HUES64 (cell line): ENCODE measurements at regions not wholly inside any gene's neighbourhood (a gene's known extent, or its start where the extent isn't known, plus 50 kb on each side); places are given as distances from the start of the nearest gene placed in this dataset.

Source experiments
- H3K27ac ChIP-seq: 2 replicates; pipeline ENCODE4 v1.7.0; 2013; ENCODE audit warnings: low read depth, low read length, inconsistent platforms
- H3K27me3 ChIP-seq: 2 replicates; pipeline ENCODE4 v1.6.1; 2013; ENCODE audit warnings: mild to moderate bottlenecking, low read length; ENCODE audit not compliant: insufficient read depth
- H3K36me3 ChIP-seq: 2 replicates; pipeline ENCODE4 v1.6.1; 2013; ENCODE audit warnings: mild to moderate bottlenecking, low read length; ENCODE audit not compliant: insufficient read depth
- H3K4me1 ChIP-seq: 2 replicates; pipeline ENCODE4 v1.6.1; 2013; ENCODE audit warnings: mild to moderate bottlenecking, low read length, moderate library complexity; ENCODE audit not compliant: insufficient read depth
- H3K4me3 ChIP-seq: 2 replicates; pipeline ENCODE4 v1.5.1; 2013; ENCODE audit warnings: mild to moderate bottlenecking, low read length, moderate library complexity
- H3K9ac ChIP-seq: 2 replicates; pipeline ENCODE4 v1.6.1; 2013; ENCODE audit warnings: mild to moderate bottlenecking, low read depth, low read length
- H3K9me3 ChIP-seq: 2 replicates; pipeline ENCODE4 v1.6.1; 2013; ENCODE audit warnings: low read depth, low read length; ENCODE audit not compliant: insufficient read depth
- WGBS: fragments of 150-250, 120-280 bp; methylation state at CpG from one replicate; pipeline ENCODE4 v1.1.7; 2013; ENCODE audit warnings: missing lambda C conversion rate; 5-methylcytosine and 5-hydroxymethylcytosine counted together

GRCh38 chr2:187136646-187137045 lies 287.7 kb upstream of the ZSWIM2 start:
- no peak overlapping the region for H3K9ac ChIP-seq
- no peaks in the 10 kb centered on the region for H3K36me3 ChIP-seq
- WGBS, result 98% methylated on average over 3 of the region's 3 CpGs
- no peak overlapping the region for H3K27ac ChIP-seq
- no peak overlapping the region for H3K4me3 ChIP-seq
- 0 out of 2 replicates have a peak, but pooled peaks cover 3% of the 10 kb centered on the region for H3K9me3 ChIP-seq
- H3K4me1 ChIP-seq, result no peaks in the 10 kb centered on the region
- no peaks in the 10 kb centered on the region for H3K27me3 ChIP-seq

GRCh38 chr2:187134306-187134705 lies 285.3 kb upstream of the ZSWIM2 start:
- no peak overlapping the region for H3K4me3 ChIP-seq
- H3K36me3 ChIP-seq, result no peaks in the 10 kb centered on the region
- no peak overlapping the region for H3K27ac ChIP-seq
- H3K9me3 ChIP-seq, result 0 out of 2 replicates have a peak, but pooled peaks cover under 1% of the 10 kb centered on the region
- H3K4me1 ChIP-seq, result 0 out of 2 replicates have a peak, but pooled peaks cover 5% of the 10 kb centered on the region
- no peak overlapping the region for H3K9ac ChIP-seq
- no peaks in the 10 kb centered on the region for H3K27me3 ChIP-seq

- WGBS, result 97% methylated on average over 1 of the region's 1 CpG
- Histone ChIP-seq H3K4me1 (0 out of 2 replicates have a peak, but pooled peaks cover 5% of the 10 kb centered on the region), H3K9me3 (no peaks in the 10 kb centered on the region), H3K36me3 (no peaks in the 10 kb centered on the region), H3K9ac (no peak overlapping the region), H3K4me3 (no peak overlapping the region), H3K27me3 (no peaks in the 10 kb centered on the region), H3K27ac (no peak overlapping the region)
These were observed 280.9 kb upstream of the ZSWIM2 start for GRCh38 chr2:187129868-187130267.

- H3K36me3 ChIP-seq, result no peaks in the 10 kb centered on the region
- H3K27ac ChIP-seq, result no peak overlapping the region
- no peak overlapping the region for H3K4me3 ChIP-seq
- H3K4me1 ChIP-seq, result 0 out of 2 replicates have a peak, but pooled peaks cover 5% of the 10 kb centered on the region
- no peaks in the 10 kb centered on the region for H3K27me3 ChIP-seq
- no peaks in the 10 kb centered on the region for H3K9me3 ChIP-seq
- H3K9ac ChIP-seq, result no peak overlapping the region
These were observed 280.3 kb upstream of the ZSWIM2 start for GRCh38 chr2:187129306-187129705.

GRCh38 chr2:187126247-187127005 lies 277.5 kb upstream of the ZSWIM2 start:
- H3K27me3 ChIP-seq, result no peaks in the 10 kb centered on the region
- no peaks in the 10 kb centered on the region for H3K9me3 ChIP-seq
- H3K9ac ChIP-seq, result no peak overlapping the region
- no peak overlapping the region for H3K27ac ChIP-seq
- no peaks in the 10 kb centered on the region for H3K36me3 ChIP-seq
- WGBS, result 78% methylated on average over 3 of the region's 5 CpGs
- no peak overlapping the region for H3K4me3 ChIP-seq
- 0 out of 2 replicates have a peak, but pooled peaks cover 5% of the 10 kb centered on the region for H3K4me1 ChIP-seq

- Histone ChIP-seq H3K4me1 (no peaks in the 10 kb centered on the region), H3K4me3 (no peak overlapping the region), H3K36me3 (no peaks in the 10 kb centered on the region), H3K27me3 (no peaks in the 10 kb centered on the region), H3K9ac (no peak overlapping the region), H3K9me3 (no peaks in the 10 kb centered on the region), H3K27ac (no peak overlapping the region)
These were observed 276.3 kb upstream of the ZSWIM2 start for GRCh38 chr2:187125318-187125717.

GRCh38 chr2:187124529-187124928 lies 275.6 kb upstream of the ZSWIM2 start:
- Histone ChIP-seq H3K27me3 (no peaks in the 10 kb centered on the region), H3K4me3 (no peak overlapping the region), H3K9ac (no peak overlapping the region), H3K9me3 (no peaks in the 10 kb centered on the region), H3K27ac (no peak overlapping the region), H3K4me1 (no peaks in the 10 kb centered on the region), H3K36me3 (no peaks in the 10 kb centered on the region)
- 90% methylated on average over 3 of the region's 3 CpGs for WGBS

- H3K9ac ChIP-seq, result no peak overlapping the region
These were observed 269.5 kb upstream of the ZSWIM2 start for GRCh38 chr2:187118331-187119099.

GRCh38 chr2:187117483-187117882 lies 268.5 kb upstream of the ZSWIM2 start:
- Histone ChIP-seq H3K9me3 (no peaks in the 10 kb centered on the region), H3K4me1 (0 out of 2 replicates have a peak, but pooled peaks cover 4% of the 10 kb centered on the region), H3K9ac (no peak overlapping the region), H3K4me3 (no peak overlapping the region), H3K27ac (no peak overlapping the region), H3K36me3 (no peaks in the 10 kb centered on the region), H3K27me3 (no peaks in the 10 kb centered on the region)
- WGBS, result 61% methylated on average over 1 of the region's 1 CpG

More at GRCh38 chr2:187118331-187119099, 269.5 kb upstream of the ZSWIM2 start:
- no peaks in the 10 kb centered on the region for H3K36me3 ChIP-seq
- no peak overlapping the region for H3K4me3 ChIP-seq
- H3K4me1 ChIP-seq, result 0 out of 2 replicates have a peak, but pooled peaks cover 4% of the 10 kb centered on the region
- WGBS, result 94% methylated on average over 10 of the region's 10 CpGs
- no peaks in the 10 kb centered on the region for H3K9me3 ChIP-seq
- no peaks in the 10 kb centered on the region for H3K27me3 ChIP-seq
- no peak overlapping the region for H3K27ac ChIP-seq

- H3K9me3 ChIP-seq, result no peaks in the 10 kb centered on the region
- whole genome bisulfite sequencing, result 100% methylated on average over 1 of the region's 1 CpG
- H3K9ac ChIP-seq, result no peak overlapping the region
- H3K36me3 ChIP-seq, result no peaks in the 10 kb centered on the region
- no peak overlapping the region for H3K27ac ChIP-seq
- H3K27me3 ChIP-seq, result no peaks in the 10 kb centered on the region
- no peak overlapping the region for H3K4me3 ChIP-seq
- H3K4me1 ChIP-seq, result 0 out of 2 replicates have a peak, but pooled peaks cover 4% of the 10 kb centered on the region
These were observed 266.7 kb upstream of the ZSWIM2 start for GRCh38 chr2:187115627-187116026.

GRCh38 chr2:187107001-187107400 lies 258.0 kb upstream of the ZSWIM2 start:
- Histone ChIP-seq H3K4me1 (no peaks in the 10 kb centered on the region), H3K27ac (no peak overlapping the region), H3K36me3 (no peaks in the 10 kb centered on the region), H3K27me3 (no peaks in the 10 kb centered on the region), H3K9me3 (no peaks in the 10 kb centered on the region), H3K9ac (no peak overlapping the region), H3K4me3 (no peak overlapping the region)
- WGBS, result 92% methylated on average over 2 of the region's 2 CpGs
